Limb (tissue), 2 donors: ENCODE measurements at regions not wholly inside any gene's neighbourhood (a gene's known extent, or its start where the extent isn't known, plus 50 kb on each side); places are given as distances from the start of the nearest gene placed in this dataset.

ENCODE experiments used
- DNase-seq, 2 donors: peaks; one replicate each; pipeline ENCODE4 v3.0.0-alpha.2; 2016; ENCODE audit errors: extremely low spot score in 2 of 2

- no peak for DNase-seq
These were observed 349.2 kb upstream of the MEF2C start for GRCh38 chr5:89232139-89232603.

GRCh38 chr5:89230178-89230577 lies 347.2 kb upstream of the MEF2C start:
- no peak for DNase-seq

DNA sequence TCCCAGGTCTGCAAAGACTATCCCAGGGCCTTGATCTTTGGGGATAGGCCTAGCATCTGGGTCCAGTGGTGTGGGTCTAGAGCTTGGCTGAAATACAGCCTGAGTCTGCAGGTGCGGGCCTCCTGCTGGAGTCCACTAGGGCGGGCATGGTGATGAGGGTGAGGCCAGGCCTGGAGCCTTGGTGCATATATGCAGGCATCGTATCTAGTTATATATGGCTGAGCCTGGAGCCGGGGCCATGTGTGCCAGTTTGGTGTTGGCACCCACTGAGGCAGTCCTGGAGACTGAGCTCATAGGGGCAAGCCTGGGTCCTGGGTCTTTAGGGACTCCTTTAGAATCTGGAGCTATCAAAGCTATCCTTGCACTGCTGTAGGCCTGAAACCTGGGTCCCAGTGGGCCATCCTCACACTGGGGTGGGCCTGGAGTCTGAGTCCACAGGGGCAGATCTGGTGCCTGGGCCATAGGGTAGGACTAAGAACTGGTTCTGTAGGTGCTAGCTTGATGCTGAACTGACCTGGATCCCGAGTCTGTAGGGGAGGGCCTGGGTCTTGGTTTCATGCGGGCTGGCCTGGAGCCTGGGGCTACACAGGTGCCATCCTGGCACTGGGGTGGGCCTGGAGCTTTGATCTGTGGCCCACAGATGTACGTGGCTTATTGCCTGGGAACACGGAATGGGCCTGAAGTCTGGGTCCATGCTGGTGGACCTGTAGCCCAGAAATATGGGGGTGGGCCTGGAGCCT lies 346.5 kb upstream of the MEF2C start:
- DNase-seq: no peak

GRCh38 chr5:89228355-89228754 lies 345.4 kb upstream of the MEF2C start:
- DNase-seq: no peak

DNA sequence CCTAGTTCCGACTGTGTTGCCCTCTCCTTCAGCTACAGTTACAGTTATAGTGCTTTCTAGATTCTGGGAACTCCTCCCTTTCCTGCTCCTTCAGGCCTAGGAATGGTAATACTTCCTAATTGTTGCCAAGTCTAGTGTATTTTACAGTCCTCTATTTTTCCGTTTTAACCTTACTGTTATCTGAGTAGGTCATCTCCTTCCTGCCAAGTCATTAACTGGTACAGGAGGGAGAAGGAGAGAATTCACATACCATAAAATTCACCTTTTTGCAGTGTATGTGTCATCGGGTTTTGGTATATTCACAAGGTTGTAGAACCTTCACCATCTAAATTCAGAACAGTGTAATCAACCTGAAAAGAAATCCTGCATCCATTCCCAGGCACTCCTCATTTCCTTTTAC lies 335.4 kb upstream of the MEF2C start:
- DNase-seq: no peak

GRCh38 chr5:89216606-89217005 lies 333.6 kb upstream of the MEF2C start:
- DNase-seq: no peak

GRCh38 chr5:89213573-89213972 lies 330.6 kb upstream of the MEF2C start:
- peak in 1 of 2 donors; percentile 72 for DNase-seq

- DNase-seq: no peak
These were observed 328.9 kb upstream of the MEF2C start for GRCh38 chr5:89211836-89212235.

- DNase-seq: no peak
These were observed 325.8 kb upstream of the MEF2C start for GRCh38 chr5:89208811-89209210.

- no peak for DNase-seq
These were observed 325.4 kb upstream of the MEF2C start for GRCh38 chr5:89208392-89208791.

GRCh38 chr5:89204756-89205155 lies 321.8 kb upstream of the MEF2C start:
- no peak for DNase-seq

DNA sequence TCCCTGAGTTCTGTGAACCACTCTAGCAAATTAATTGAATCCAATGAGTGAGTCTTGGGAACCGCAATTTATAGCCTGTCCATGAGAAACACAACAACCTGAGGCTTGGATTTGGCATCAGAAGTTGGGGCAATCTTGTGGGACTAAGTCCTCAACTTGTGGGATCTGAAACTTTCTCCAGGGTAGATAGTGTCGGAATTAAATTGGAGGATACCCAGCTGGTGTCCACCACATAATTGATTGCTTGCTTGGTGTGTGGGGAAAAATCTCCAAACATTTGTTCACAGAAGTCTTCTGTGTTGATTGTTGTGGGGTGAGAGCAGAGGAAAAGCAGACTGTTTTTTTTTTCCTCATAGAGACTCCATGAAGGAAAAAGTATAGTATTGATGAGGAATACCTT lies 320.6 kb upstream of the MEF2C start:
- DNase-seq: no peak

GRCh38 chr5:89200899-89201298 lies 317.9 kb upstream of the MEF2C start:
- DNase-seq: no peak

DNA sequence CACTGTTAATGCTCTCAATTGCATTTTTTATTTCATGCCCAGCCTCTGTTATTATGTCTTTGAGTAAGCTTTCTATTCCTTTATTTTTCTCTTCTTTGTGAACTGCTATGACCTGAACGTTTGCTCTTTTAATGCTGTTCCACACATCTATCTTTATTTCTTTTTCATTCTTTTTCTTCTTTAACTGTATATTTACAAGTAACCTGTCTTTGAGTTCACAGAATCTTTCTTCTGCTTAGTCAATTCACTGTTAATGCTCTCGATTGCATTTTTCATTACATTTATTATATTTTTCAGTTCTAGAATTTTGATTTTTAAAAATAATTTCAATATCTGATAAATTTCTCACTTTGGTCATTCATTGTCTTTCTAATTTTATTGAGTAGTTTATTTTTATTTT lies 316.3 kb upstream of the MEF2C start:
- no peak for DNase-seq

DNA sequence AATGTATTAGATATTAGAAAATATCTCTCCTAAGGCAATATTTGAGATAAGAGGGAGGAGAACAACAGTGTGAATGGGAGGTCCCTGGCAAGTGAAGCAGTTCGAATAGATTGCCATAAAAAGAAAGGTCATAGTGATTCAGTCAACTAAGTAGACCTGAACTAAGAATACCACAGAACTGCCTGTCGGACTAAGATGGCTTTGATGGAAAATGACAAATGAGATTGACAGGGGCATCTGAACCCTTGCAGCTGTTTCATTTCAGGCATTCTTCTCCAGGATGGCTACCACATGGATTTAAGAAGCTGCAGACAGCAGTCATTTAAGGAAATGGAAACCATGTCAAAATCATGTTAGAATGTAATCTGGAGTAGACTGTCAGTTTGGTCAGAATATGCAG lies 308.4 kb upstream of the MEF2C start:
- no peak for DNase-seq

DNA sequence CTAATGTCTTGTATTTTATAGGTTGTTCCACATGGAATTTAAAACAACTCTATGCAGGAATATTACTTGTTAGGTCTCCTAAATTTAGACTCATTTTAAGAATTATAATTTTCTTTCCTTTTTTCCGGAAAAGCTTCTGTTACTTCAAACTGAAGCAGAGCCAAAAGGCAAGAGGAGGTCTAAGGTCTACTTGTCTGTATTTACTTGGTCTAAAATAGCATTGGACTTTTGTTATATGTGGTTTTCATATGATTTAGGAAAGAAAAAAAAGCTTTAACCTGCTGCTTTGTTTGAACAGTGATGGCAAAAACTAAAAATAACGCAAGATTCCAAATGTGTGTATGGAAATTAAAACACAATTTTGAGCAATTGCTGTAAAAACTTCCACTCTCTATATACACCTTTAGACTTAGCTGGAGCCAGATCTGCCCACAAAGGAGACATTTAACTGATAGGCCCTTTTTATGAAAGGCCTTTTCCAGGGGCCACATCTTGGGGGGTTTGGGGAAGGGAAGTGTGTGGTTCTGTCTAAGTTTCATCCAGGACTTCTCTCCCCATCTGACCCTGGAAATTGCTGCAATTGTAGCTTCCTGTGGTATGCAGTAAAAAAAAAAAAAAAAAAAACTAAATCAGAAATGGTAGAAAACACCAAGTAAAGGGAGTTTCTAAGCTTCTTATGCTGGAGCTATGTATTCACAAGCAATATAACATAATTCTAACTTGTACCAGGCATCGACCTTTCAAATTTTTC lies 307.7 kb upstream of the MEF2C start:
- DNase-seq: no peak

DNA sequence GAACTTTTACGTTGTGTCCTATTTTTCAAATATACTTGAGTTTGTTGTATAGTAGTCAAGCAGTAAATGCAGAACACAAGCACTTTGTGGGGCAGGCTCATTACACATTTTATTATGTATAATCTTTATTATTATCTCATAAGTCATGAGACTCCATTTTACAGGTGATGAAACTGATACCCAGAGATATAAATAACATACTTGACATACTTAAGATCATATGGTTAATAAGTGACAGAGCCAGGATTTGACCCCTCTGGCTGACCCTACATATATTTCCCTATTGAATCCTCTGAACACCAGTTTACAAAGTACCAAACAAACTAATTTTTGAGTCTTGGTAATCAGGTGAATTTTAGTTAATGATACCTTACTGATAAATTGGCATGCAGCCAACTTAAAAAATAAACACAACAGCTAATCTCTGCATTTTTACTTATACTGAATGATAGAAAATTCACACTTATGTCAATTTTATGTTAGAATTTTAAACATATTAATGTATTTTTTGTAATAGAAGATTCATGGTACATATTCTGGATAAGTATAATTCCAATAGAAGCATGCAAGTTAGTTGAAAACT lies 305.0 kb upstream of the MEF2C start:
- DNase-seq: no peak

GRCh38 chr5:89187268-89187667 lies 304.3 kb upstream of the MEF2C start:
- DNase-seq: no peak

- no peak for DNase-seq
These were observed 298.6 kb upstream of the MEF2C start for GRCh38 chr5:89181546-89181945.

- DNase-seq: no peak
These were observed 296.7 kb upstream of the MEF2C start for GRCh38 chr5:89179731-89180130.

DNA sequence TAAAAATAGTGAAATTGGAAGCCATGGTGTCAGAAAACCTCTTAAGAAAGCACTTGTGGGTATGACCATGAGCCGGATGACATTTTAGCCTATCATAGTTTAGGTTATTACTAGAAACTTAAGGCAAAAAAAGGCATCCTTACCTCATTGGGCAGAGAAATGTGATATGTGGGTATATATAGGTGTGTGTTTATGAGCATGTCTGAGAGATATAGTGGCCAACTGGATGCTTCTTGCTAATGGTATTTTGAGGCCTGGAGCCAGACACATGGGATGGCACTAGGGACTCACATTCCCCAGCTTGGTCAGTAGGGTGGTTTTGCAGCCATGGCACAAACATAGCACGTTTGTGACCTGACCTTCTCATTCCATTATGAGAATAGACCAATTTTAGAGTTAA lies 295.6 kb upstream of the MEF2C start:
- no peak for DNase-seq

DNA sequence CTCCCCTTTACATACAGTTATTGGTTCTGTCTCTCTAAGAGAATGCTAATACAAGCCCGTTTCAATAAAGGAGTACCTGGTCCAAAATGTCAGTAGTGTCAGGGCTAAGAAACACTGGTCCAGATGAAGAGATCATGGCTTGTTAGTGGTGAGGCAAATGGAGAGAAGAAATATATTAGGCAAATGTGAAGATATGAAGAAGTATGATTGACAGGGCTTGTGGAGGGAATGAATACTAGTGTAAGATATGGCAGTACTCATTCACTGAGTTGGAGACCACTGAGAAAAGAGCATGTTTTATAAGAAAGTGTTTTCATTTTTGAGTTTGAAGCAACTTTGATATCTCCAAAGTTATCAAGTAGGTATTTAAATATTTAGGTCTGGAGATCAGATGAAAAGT lies 290.5 kb upstream of the MEF2C start:
- no peak for DNase-seq

GRCh38 chr5:89168766-89169165 lies 285.8 kb upstream of the MEF2C start:
- DNase-seq: no peak
